ENCODE measurements at regions not wholly inside any gene's neighbourhood (a gene's known extent, or its start where the extent isn't known, plus 50 kb on each side); places are given as distances from the start of the nearest gene placed in this dataset.
"Not testable (repeated sequence)": the region's sequence is repeated elsewhere in the genome, so short reads cannot be mapped to it uniquely, and the experiment has no call there.

DNA sequence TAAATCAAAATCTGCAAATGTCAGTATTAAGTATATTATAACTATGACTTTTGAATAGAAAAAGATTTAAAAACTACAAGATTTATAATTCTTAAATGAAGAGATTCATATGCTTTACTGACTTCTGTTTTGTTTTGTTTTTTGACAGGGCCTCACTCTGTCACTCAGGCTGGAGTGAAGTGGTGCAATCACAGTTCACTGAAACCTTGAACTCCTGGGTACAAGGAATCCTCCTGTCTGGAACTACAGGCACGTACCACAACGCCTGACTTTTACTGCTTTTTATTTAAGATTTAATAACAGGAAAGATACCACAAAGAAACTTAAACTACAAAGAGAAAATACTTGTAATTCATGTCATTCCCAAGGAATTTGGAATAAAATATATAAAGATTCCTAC is 940.2 kb upstream of the CITED2 start:
- DNase-seq (ENCODE audit: low read depth in 1 of 2, low spot score in 1 of 2) = no peak

DNA sequence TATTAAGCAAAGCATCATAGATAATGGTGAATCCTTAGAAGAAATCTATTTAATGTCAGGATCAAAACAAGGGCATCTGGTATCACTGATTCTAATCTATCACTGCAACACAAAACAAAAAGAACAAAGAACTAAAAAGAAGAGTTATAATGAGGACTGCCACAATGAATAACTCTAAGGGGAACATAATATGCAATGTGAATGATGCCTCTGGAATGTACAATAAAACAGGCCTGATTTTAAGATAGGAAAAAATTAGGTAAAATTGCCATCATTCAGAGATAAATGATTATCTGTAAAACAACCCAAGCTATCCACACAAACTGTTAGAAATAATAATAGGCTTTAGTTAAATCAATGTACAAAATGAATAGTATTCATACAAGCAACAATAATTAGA is 936.7 kb upstream of the CITED2 start:
- DNase-seq (ENCODE audit: low read depth in 1 of 2, low spot score in 1 of 2) = no peak

DNA sequence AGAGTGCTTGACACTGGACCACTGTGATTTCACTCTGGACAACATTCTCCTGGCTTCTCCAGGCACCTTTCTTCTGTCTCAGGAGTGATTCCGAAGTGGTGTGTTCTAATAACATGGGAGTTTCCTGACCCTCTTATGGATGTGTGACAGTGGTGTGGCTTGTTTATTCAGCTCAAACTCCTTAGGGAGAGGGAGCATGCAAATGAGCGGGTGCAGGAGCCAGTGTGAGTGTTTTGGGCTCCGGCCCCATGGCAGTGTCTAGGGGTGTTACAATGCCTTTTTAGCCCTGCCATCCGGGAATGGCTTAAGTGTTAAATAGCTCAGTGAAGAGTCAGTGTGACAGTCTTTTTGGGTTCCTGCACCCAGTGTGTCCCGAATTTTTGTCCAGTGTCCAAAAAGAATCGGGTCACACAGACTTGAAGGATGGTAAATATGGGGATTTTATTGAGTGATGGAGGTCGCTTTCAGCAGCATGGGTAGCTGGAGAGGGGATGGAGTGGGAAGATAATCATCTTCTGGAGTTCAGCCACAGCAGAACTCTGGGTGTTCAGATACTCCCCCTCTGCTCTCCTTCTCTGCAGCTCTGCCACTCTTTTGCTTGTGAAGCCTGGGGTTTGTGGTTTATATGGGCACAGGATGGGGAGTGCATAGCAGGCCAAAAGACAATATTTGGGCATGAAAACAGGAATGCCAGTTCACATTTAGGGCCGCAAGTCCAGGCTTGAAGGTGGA is 928.9 kb upstream of the CITED2 start:
- no peak for DNase-seq (ENCODE audit: low read depth in 1 of 2, low spot score in 1 of 2)

DNA sequence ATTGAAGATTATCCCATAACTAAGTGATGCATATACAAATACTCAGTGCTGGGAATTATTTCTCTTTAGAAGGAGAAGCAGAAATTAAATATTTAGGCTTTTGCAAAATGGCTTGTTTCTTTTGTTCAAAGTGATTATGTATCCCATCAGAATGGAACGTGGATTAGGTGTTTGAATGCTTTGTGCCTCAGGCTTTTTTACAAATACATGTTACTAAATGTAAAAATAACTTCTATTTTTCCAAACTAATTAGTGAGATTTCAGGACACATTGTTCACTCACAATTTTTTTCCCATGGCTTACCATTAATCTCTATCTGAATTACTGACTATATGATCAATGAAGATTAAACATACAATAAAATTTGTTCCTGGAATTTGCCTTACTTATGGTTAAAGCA is 925.9 kb upstream of the CITED2 start:
- no peak for DNase-seq (ENCODE audit: low read depth in 1 of 2, low spot score in 1 of 2)

DNA sequence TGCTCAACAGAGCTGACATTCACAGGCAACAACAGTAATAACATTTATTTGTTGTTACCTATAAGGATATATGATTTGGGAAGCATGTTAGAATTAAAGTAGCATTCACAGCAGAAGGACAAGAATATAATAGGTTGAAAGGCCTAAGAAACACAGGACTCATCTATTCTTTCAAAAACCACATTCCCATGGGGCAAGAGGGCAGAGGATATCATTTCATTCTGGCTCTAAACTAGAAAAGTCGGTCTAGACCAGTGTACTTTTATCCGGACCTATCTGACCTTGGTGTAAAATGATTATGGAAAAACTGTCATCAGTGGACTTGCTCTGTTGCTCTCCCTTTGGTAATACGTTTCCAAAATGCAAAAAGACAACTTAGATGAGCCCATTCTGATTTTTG is 914.7 kb upstream of the CITED2 start:
- DNase-seq (ENCODE audit: low read depth in 1 of 2, low spot score in 1 of 2) = no peak

DNA sequence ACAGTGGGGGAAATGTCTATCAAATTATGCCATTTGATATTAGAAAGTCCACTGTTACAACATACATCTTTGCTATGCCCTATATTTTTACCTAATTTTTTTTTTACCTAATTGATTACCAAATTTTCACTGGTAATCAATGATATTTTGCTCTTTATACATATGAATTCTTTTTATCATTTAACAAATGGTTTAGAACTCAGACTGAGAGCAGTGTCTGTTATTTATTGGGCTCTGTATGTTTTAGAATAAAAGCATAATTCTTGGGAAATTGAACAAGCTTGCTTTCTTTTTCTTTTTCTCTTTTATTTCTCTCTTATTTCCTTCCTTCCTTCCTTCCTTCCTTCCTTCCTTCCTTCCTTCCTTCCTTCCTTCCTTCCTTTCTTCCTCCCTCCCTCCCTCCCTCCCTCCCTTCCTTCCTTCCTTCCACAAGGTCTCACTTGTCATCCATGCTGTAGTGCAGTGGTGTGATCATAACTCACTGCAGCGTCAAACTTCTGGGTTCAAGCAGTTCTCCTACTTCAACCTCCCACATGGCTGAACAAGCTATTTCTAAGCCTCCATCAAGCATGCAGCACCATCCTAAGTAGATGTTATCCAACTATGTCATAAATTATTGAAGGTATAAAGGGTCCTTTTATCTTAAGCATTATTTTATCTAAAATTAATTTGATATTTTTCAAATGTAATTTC is 911.7 kb upstream of the CITED2 start:
- no peak for DNase-seq (ENCODE audit: low read depth in 1 of 2, low spot score in 1 of 2)

DNA sequence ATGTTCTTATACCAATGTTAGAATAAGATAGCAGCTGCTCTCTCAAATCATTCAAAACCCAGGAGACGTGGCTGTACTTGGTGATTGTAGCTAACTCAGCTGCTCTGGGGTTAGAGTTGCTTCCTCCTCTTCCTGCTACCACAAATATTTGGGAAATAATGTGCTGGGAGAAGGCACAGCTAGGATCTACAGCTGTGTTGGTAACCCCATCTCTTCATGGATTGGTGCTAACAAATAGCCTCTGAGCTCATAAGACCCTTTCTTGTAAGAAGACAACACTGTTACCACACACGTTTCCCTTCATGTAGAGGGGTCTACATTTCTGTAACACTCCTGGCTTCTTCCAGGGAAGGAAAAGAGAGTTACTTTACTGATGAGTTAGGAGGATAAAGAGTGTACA is 911.0 kb upstream of the CITED2 start:
- no peak for DNase-seq (ENCODE audit: low read depth in 1 of 2, low spot score in 1 of 2)

DNA sequence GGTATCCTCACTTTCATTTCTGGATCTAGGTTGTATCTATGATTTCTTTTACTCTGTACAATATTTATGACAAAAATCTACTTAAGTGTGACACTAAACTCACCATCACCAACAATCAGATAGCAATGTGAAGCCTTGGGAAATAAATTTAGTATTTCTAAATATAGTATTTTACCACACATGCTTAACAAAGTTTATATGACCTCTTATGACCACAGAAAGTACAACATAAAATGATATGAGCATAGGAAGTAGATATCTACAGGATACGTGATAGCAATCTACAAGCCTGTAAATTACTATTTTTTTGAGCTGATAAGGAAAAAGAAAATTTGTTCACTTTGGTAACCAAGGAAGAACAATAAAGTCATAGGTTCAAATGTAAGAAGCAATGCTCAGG is 910.4 kb upstream of the CITED2 start:
- DNase-seq (ENCODE audit: low read depth in 1 of 2, low spot score in 1 of 2) = no peak

DNA sequence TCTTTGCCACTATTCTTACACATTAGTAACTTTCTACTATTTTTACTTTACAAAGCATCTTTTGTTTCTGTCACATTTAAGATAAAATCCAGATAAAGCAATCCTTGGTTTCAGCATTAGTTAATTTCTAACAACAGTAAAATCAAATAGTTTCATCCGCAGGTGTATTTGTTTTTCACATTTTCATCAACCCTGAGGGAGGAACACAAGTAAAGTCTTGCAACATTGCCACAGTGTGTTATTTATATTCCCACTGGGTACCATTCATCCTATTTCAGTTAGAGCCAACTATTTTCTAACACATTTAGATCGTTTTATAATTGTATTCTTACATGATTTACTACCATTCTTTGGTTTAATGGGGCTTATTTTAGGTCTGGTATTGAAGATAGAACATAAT is 908.7 kb upstream of the CITED2 start:
- no peak for DNase-seq (ENCODE audit: low read depth in 1 of 2, low spot score in 1 of 2)

DNA sequence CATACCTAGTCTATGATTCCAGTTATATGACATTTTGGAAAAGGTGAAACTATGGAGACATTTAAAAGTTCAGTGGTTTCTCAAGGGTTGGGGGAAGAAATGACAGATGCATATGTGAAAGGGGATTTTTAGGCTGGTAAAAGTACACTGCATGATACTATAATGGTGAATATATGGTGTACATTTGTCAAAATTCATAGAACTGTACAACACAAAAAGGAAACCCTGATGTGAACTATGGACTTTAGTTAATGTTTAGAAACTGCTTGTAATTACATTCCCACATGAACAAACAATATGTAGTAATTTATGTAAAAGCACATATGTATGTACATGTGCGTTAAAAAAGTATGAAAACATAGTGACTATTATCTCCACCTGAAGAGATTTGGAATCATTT is 907.3 kb upstream of the CITED2 start:
- DNase-seq (ENCODE audit: low read depth in 1 of 2, low spot score in 1 of 2) = no peak

DNA sequence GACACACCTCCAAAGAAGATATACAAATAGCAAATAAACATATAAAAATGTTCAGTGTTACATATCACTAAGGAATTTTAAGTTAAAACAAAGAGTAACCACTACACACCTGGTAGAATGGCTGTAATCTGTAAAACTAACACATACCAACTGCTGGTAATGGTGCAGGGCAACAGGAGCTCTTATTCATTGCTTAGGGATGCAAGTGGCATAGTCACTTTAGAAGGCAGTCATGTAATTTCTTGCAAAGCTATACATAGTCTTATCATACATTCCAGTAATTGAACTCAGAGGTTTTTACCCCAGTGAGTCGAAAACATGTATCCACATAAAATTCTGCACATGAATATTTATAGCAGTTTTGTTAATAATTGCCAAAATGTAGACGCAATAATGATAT is 906.8 kb upstream of the CITED2 start:
- DNase-seq (ENCODE audit: low read depth in 1 of 2, low spot score in 1 of 2) = no peak

DNA sequence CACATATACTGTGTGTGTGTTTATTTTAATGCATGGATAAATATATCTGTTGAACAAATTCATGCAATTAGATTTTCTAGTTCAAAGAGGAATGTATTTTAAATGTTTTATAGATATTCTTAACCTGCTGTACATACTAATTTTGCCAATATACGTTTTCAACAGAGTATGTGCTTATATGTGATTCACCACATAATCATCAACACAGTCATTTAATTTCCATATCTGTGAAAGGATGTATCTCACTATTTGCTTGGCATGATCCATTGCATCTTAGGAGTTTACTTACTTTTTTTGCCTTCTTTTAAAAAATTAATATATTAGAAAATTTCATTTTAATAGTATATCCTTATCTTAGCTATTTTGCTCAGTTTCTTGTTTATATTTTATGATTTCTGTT is 902.3 kb upstream of the CITED2 start:
- DNase-seq (ENCODE audit: low read depth in 1 of 2, low spot score in 1 of 2) = no peak

DNA sequence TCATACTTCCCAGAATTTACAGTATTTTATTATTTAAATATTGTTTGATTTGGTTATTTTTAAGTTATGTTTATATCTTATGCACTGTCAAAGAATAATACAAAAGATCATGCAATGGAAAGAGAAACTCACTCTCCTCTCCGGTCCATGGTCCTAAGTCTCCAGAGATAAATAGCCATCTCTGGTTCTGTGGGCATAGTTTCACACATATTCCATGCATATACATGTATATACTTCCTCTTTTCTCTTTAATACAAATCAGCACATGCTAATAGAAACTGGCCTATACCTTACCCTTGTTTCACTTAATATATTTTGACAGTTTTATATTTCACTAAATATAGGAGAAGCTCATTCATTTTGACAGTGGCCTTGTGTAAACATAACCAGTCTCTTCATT is 901.7 kb upstream of the CITED2 start:
- no peak for DNase-seq (ENCODE audit: low read depth in 1 of 2, low spot score in 1 of 2)

DNA sequence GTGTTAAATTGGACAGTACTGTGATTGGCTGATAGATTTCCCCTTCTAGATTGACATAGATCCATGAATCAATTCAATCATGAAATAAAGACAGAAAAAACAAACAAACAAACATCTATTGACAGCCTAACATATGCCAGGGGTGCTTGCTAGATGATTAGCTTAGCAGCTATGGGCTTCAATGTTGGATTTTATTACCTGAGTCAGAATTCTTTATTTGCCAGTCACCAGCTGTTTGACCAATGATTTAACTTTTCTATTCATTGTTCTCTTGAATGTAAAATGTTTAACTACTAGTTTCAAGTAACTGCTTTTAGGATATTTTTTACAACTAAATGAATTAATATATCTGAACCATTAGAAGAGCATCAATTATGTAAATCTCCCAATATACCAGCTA is 901.3 kb upstream of the CITED2 start:
- DNase-seq (ENCODE audit: low read depth in 1 of 2, low spot score in 1 of 2) = no peak

DNA sequence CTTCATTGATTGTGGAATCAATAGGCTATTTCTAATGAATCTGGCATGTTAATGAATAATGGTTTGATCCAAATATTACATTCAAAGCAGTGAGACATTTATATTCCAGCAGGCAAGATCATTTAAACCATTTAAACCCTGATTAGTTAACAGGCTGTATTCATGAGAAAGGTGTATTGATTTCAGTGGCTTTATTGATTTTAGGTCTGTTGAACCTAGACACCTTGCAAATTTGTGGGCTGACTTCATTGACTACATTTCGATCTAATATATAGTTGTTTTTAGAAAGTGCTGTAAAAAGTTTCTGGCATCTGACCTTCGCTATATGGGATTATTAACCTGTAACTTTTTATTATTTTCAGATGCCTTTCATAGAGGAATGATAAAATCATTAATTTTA is 900.1 kb upstream of the CITED2 start:
- no peak for DNase-seq (ENCODE audit: low read depth in 1 of 2, low spot score in 1 of 2)

DNA sequence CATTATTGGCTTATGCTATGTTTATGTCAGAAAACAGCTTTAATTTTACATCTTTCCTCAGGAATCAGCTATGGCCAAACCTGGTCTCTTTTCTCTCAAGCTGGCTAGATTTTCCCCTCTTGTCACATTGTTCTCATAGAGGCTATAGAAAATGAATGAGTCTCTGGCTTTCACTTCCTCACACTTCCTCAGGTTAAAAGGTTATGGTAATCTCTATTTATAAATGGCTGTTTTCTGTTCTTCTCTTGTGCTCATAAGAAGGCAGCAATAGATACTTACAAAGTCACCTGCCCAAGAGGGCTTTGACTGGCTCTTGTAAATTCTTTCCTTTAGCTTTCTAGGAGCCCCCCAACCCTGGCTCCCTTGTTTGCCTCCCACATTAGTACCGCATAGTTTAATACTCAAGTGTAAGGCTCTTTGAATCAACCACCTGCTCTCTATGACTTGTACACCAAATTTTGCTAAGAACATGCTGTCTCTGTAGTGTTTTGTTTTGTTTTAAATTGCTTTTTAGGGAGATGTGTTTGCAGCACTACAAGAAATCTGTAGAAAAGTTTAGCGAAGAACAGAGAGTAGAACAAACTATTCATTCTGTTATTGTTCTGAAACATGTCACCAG is 897.4 kb upstream of the CITED2 start:
- DNase-seq (ENCODE audit: low read depth in 1 of 2, low spot score in 1 of 2) = no peak

DNA sequence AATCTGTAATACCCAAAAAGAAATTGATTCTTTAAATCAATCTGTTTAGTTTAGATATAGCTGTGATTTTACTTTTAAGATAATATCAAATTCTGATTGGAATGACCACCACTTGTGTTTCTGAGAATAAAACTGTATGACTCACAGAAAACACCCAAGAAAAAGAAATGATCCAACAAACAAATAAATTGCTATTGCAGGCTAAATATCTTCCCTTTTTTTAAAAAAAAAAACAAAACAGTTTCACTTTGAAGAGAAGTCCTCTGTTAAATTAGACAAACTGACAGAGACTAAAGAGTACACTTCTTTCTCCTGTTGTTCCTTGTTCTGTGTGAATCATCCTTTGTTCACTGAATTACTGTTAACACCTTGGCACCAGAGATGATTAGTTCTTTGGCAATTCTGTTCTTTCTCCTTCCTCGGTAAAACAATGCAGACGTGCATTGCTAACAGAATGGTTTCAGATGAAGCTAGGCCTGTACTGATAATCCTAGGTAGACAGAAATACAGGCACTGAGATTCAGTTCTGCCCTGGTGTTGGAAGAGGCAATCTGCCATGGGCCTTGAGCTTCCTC is 895.2 kb upstream of the CITED2 start:
- no peak for DNase-seq (ENCODE audit: low read depth in 1 of 2, low spot score in 1 of 2)

DNA sequence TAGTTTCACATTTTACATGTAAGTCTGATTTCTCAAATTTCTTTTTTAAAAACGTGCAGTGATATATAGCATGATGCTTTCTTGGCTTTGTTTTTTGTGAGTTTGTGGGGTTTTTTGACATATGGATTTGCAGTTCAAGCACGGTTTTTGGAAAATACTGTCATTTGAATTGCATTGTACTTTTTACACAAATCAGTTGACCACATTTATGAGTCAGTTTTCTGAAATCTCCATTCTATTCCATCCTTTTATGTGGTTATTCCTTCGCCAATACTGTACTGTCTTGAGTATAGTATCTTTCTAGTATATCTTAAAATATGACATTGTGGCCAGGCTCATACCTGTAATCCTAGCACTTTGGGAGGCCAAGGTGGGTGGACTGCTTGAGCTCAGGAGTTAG is 890.0 kb upstream of the CITED2 start:
- no peak for DNase-seq (ENCODE audit: low read depth in 1 of 2, low spot score in 1 of 2)

DNA sequence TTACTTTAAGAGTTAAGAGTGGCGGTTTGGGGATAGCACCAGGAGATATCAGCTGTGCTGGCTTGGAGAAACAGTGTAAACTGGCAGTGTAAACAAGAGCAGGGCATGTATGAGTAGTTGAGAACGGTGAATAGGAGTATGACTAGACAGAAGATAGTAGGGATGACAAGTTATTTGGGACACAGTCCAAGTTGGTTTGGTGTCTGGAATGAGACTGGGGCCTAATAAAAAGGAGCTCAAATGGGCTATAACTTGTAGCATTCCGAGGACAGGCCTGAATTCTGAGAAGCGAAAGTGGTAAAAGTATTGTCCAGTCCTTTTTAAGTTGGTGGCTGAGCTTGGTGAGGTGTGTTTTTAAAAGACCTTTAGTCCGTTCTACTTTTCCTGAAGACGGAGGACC is 883.9 kb upstream of the CITED2 start:
- not testable (repeated sequence) for DNase-seq (ENCODE audit: low read depth in 1 of 2, low spot score in 1 of 2)

DNA sequence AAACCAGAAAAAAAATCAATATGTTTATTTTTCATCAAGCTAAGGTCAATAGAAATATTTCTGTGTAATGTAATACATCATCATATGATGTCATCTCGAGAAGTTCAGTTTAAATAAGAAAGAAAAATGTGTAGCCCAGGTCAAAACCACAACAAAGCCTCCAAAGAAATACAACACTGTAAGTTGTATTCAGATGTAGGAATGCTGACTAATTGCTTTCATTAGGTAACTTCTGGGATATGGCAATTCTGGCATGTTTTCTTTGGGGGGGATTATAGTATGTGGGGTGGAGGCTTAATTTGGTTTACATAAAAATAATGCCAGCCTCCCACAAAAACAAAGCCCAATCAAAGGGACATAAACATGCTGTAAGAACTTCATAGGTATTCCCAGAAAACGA is 881.8 kb upstream of the CITED2 start:
- DNase-seq (ENCODE audit: low read depth in 1 of 2, low spot score in 1 of 2) = no peak

DNA sequence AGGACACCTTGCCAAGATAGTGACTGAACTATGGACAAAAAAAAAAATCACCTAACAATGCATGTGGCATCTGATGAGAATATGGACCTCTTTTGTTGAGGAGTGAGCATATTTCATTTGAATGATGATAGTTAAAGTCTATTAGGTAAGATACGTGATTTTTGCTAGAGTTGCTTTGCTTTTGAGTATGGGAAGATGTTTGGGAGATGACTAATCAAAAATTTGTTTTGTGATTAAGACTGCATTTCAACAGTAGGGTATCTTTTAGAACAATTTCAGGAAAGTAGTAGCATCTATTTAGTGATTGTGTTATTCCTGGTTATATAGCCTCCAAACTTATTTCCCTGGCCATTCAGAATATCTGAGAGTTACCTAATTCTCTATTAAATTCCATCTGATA is 878.6 kb upstream of the CITED2 start:
- DNase-seq (ENCODE audit: low read depth in 1 of 2, low spot score in 1 of 2) = no peak

DNA sequence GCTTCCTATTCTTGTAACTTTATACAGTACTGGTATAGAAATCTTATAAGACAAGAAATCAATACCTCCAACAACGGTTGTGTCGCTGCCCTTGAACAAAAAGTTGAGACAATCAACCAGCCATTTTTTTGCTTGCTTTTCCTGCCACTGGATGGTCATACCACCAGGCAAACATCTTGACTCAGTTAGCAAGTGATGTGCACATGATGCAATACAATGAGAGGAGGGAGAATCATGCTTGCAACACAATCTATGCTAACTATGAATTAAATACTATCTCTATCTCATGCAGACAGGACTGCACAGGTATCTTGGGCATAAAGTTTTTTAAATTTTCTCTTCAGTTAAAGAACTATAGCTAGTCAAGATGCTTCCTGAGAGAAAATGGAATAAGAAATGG is 877.7 kb upstream of the CITED2 start:
- DNase-seq (ENCODE audit: low read depth in 1 of 2, low spot score in 1 of 2) = no peak

Measured in activated CD4-positive, alpha-beta T cell treated with anti-CD3 and anti-CD28 coated beads, Interleukin-2, amount 50 U/mL, for 24 hours (primary cell).